PC-3 (cell line): ENCODE measurements at regions not wholly inside any gene's neighbourhood (a gene's known extent, or its start where the extent isn't known, plus 50 kb on each side); places are given as distances from the start of the nearest gene placed in this dataset.

Experiments
- CTCF ChIP-seq: fragments of 300-600 bp; sonication (generic); conservative IDR thresholded peaks from 2 replicates; pipeline ENCODE4 v1.5.1; 2017; ENCODE audit warnings: antibody characterized with exemption, low read depth, mild to moderate bottlenecking, low read length
- EZH2 ChIP-seq: fragments of 300-600 bp; sonication (generic); IDR thresholded peaks from one replicate; pipeline ENCODE4 v1.6.1; 2017; ENCODE audit warnings: antibody characterized with exemption, mild to moderate bottlenecking, low read length; ENCODE audit not compliant: unreplicated experiment

GRCh38 chr1:187481581-187482148, 652.9 kb downstream of the PLA2G4A start:
- TF ChIP-seq CTCF (no peak), EZH2 (no peak)
